Adrenal gland (tissue), 5 donors: ENCODE measurements at regions not wholly inside any gene's neighbourhood (a gene's known extent, or its start where the extent isn't known, plus 50 kb on each side); places are given as distances from the start of the nearest gene placed in this dataset.

Experiments
- CTCF ChIP-seq, 6 experiments: fragments of 450-650 bp in 4 of 6; fragments of 200-600 bp in 2 of 6; sonication (generic) in 1 of 6; IDR thresholded peaks; 1 replicate in 5 of 6; 2 replicates in 1 of 6; pipeline versions ENCODE4 v1.5.1 to v1.8.0; 2016 to 2021; ENCODE audit warnings: antibody characterized with exemption in 6 of 6, mild to moderate bottlenecking in 2 of 6, moderate library complexity in 1 of 6
- POLR2A ChIP-seq, 2 donors: fragments of 450-650 bp; IDR thresholded peaks; one replicate each; pipeline ENCODE4 v1.6.1; 2017; ENCODE audit warnings: antibody characterized with exemption in 2 of 2, mild to moderate bottlenecking in 2 of 2, moderate library complexity in 1 of 2
- donor health status: DM: no; HTN: no; CAD: no.

- TF ChIP-seq CTCF (IDR thresholded peaks at IDR 0.05), result no peak
- TF ChIP-seq POLR2A (IDR thresholded peaks at IDR 0.05), result no peak
Measured at GRCh38 chr7:112887976-112888375, 97.8 kb upstream of the TMEM168 start.
